HG03342 (cell line): ENCODE measurements at regions not wholly inside any gene's neighbourhood (a gene's known extent, or its start where the extent isn't known, plus 50 kb on each side); places are given as distances from the start of the nearest gene placed in this dataset.

Experiments used
- ATAC-seq: cut with Tn5 transposase; IDR thresholded peaks from one replicate; pipeline ENCODE4 v1.9.1; 2021; ENCODE audit warnings: mild to moderate bottlenecking, moderate library complexity; ENCODE audit not compliant: unreplicated experiment

DNA sequence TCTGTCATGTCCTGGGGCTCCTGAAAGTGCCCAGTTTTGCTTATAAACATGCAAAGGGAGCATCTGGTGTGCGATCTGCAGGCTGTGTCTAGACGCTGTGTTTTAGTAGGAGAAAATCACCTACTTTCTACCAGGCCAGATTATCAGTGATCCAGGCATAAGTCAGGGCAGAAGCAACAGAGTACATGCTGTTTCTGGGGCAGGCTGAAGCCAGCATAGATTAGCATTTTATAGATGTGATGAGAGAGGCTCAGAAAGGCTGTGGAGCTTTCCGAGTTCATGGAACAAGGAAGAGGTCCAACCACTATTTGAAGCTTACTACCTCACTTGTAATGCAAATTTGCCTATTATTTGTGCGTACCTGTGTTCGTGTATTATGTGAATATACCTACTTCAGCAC lies 1208.4 kb upstream of the TENM4 start:
- ATAC-seq: no peak

DNA sequence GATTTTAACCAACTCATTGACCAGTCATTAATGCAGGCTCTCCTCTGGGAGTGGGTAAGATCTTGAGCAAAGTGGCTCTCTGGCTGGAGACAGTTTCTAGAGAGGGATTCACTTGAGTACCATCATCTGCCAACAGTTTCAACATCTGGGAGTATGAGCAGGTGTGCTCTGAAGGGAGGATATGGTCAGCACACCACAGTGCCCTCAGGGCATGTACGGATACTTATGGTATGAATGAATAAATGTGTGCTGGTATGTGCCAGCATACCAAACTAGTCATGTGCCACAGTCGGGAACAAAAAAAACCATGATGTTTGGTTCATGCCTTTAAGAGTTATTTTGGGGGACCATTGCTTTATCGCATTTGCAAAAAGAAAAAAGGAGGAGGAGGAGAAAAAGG lies 1197.5 kb upstream of the TENM4 start:
- no peak for ATAC-seq

DNA sequence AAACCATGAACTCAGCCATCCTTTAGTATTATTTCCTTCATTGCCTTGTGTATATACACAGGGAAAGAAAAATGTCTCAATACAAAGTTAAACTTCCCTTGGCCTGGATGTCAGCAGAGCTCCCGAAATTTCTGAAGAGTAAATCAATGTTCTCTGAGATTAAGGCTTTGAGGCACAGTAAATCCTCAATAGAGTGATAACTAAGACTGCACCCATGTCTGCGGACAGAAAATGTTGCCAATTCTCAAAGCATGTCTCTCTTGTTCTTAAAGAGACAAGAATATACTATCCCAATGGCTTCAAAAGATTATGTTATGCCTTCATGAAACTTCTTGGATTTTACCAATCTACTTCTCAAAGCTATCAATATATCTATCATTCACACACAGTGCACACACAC lies 1196.7 kb upstream of the TENM4 start:
- ATAC-seq: no peak

DNA sequence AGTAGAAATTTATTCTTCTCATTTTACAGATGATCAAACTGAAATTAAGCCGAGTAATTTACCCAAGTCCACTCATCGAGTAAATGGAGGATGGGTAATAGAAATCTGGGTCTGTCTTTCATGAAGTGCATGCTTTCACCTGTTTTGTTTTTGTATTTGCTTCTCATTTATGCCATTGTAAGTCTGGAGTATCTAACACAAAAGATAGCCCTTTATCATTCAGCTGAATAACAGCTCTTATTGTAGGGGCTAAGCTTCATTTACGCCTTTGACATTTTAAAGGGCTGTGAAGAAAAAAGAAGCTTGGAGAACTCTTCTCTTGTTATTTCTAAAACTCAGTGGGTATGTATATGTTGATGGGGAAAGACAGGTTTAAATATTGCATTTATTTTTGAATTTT lies 1196.2 kb upstream of the TENM4 start:
- ATAC-seq: no peak

DNA sequence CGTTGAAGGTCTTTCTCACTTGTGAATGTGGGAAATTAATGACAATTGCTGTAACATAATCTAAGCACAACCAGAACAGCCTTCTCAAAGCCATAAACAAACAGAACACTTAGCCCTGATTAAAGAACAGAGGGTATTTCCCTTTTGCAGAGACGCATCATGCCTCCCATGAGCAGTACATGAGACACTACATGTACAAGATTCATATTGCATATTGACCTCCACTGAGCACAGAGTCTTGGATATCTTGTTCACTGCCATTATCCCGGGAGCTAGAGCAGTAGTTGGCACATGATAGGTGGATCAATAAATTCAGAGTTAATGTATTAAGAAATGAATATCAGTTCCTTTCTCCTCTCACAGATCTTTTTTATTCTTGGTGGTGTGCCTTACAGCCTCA lies 1194.3 kb upstream of the TENM4 start:
- ATAC-seq: no peak

DNA sequence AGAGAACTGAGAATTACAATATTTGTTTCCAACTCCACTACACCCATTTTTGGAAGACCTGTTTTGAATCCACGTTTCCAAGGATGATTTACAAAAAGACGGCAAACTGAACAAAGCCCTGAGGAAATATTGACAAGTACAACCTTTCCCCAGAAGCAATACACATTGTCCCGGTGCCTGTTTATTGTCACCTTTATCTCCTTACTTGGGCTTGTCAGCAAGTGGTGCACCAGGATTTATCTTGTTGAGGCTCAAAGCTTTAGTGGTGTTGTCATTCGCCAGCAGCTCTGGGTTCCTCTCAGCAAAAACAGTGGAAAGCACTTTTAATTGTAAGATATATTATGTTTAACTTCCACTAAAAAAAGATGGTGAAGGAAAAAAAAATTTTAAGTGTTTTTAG lies 1191.9 kb upstream of the TENM4 start:
- no peak for ATAC-seq

DNA sequence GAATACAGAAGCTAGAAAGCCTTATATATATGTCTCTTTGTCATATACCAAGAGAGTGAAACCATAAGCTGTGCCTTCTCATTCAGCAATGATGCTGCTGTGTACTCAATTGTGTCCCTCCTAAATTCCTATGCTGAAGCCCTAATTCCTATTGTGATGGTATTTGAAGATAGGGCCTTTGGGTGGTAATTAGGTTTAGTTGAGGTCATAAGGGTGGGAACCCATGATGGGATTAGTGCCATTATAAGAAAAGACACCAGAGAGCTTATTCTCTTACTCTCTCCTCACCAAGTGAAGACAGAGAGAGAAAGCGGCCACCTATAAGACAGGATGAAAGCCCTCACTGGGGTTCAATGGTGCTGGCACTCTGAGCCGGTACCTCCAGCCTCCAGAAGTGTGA lies 1191.3 kb upstream of the TENM4 start:
- no peak for ATAC-seq

DNA sequence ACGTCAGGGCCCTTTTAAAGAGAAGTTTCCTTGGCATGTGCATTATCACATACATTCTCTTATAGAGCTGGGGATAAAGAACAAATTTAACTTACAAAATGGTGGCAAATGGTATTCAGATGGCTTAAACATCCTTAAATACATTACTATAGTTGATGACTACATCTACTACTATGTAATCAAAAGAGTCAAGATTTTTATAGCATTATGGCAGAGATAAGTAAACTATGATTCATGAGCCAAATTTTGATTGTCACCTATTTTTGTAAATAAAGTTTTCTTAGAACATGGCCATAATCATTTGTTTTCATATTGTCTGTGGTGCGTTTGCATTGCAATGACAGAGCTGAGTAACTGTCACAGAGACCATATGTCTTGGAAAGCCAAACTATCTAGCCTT lies 1188.6 kb upstream of the TENM4 start:
- ATAC-seq: no peak

DNA sequence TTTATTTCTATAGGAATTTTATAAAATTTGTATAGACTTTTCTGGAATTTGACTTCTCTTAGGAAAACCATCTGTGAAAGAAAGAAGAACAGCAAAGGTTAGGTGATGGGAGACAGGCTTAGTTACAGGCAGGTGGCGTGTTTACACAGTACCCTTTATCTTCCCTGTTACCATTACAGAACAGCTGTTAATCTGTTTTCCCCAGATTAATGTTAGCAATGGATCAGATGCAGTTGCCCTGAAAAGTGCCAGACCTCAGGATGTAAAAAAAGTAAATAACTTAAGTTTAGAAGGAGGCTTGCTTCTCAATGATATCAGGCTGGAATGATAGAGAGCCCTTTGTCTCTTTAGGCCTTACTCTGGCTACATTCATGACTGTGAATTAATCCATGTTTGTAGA lies 1186.5 kb upstream of the TENM4 start:
- ATAC-seq: no peak

DNA sequence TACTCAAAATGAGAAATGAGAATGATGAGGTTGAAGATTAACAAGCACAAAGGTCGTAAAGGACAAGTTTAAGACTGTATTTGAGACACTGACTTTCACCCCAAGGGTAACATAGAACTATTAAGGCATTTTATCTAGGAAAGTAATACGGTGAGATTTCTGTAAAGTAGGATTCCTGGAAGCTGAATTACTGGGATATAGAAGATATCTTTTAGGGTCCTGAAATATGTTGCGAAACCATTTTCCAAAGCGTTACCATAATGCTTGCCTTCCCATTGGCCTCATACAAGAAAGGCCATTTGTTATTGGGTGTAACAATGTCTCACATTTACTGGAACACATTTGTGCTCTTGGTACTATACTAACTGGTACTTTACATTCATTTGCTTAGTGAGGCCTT lies 1185.9 kb upstream of the TENM4 start:
- ATAC-seq: no peak

DNA sequence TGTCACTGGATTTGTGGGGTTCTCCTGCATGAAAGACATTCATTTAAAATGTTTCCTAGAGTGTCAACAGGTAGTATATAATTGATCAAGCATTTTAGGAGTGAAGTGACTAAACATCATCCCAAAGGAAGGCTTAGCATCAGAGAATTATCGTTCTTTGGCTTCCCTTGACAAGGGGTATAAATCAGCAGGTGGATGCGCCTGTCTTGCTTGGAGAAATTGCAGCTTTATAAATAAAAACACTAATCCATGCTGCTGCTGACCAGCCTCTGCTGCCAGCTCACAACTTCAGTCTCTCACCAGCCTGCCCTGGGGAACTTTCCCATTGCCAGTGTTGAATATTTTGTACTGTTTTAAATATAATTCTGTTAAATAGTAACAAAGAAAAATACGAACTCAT lies 1184.7 kb upstream of the TENM4 start:
- no peak for ATAC-seq

DNA sequence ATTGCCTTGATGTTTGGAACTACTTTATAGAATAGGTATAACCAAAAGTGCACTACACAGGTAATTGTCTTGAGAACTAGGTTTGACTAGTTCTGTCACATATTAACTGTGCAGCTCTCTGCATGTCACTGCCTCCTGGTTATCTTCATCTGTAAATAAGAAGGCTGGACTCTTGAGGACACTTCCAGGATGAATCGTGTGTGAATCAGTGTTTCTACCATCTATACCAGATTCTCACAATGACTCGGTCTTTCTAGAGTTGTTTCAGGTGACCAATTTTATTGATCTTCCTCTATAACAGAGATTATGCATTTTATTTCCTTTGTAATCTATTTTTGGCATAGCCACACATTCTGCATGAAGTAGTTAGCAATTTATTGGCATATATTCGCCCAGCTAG lies 1181.0 kb upstream of the TENM4 start:
- no peak for ATAC-seq

DNA sequence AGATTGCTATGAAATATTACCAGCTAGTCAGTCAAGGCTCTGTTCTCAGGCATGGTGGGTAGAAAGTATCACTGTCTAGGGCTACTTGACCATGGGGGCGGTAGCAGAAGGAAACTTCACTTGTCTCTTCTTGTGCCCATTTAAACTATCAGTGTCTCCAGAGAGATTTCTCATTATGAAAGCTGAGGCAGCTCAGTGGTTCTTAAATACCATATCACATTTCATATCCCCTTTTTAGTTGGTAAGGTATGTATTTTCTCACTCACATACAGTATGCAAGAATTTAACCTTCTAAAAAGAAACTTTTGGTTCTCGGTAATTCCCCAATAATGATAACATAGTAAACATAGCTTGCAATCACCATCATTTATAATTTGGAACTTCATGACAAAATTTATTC lies 1180.0 kb upstream of the TENM4 start:
- ATAC-seq: no peak

DNA sequence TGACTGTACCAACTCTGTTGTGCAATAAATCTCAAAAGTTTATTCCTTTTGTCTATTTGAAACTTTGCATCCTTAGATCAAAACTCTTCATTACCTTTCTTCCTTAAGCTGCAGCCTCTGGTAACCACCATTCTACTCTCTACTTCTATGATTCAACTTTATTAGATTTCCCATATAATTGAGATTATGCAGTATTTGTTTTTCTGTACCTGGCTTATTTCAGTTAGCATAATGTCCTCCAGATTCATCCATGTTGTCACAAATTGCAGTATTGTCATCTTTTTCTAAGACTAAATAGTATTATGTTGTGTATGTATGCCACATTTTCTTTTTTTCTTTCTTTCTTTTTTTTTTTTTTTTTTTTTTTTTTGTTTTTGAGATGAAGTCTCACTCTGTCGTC lies 1176.3 kb upstream of the TENM4 start:
- ATAC-seq: no peak

DNA sequence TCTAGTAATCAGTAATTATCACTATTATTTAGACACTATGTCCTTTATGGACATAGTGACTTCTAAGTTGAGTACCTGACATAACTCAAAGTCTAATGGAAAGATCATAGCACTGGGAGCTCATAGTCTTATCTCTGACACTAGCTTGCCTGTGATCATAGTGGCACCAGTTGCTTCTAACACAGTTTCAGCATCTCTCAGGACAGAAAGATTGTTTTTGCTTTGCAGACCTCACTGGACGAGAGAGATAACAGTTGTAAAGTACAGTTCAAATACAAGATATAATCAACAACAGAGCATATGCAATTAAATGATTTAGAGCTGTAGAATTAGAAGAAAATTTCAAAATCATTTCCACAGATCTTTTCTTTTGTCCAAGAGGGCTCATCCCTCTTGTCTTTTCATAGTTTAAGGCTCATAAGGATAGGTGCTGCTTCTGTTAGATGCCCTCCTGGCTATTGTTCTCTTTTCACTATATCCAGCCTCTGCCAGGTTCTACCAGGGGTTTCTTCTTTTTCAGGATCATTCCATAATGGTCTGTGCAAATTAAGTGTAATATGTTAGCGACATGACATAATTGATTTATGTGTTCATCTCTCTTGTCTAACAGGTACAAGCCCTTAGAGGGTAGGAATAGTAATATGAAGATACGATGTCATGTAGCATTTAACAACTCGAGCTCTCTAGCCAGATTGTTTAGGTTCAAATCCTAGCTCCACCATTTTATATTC lies 1175.4 kb upstream of the TENM4 start:
- ATAC-seq: no peak

DNA sequence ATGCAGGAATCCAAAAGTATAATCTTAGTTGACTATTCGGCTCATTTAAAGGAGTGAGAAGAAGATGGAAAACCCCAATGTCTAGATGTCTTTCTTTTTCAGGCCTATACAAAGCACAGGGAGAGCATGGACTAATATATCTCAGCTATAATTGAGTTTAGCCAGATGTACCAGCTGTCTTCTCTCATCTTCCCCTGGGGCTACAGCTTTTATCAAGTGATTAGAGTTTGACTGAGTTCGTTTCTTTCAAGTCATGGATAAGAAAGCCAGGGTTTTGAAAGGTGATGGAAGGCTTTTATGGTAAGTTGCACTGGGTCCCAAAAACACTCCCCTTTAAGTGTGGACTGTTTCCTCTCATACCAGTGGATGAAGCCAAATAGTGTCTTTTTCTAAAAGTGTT lies 1172.8 kb upstream of the TENM4 start:
- no peak for ATAC-seq

DNA sequence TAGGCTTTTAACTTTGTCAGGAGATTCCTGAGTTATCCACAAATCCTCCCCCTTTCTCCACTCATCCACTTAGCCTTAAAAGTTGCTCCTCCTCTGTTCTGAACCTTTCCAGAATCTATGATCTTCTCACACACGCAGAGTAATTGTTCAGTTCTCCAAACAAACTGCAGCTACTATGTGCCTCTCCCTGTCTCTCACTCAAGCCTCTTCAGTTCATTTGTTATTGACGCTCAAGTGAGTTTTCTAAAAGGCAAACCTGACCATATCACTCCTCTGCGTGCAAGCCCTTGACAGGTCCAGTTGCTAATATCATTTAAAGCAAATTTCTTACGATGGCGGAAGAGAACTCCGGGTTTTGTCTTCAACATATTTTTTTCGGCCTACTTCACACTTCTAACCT lies 1169.7 kb upstream of the TENM4 start:
- ATAC-seq: no peak

DNA sequence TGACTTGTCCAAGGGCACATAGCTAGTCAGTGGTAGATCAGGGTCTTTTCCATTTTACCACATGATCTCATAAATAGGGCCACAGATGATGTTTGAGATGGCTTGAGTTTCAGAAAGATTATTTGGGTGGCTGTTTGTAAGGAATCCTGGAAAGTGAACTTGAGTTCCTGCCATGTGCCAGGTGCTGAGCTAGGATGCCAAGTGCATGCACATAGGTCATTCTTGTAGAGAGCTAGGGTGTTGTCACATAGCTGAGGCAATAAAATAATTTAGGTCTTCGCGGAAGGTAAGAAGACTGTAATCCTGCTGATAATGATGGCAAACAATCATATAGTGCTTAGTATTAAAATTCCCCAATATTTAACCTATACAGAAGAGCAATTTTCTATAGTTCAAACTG lies 1162.6 kb upstream of the TENM4 start:
- ATAC-seq: no peak

DNA sequence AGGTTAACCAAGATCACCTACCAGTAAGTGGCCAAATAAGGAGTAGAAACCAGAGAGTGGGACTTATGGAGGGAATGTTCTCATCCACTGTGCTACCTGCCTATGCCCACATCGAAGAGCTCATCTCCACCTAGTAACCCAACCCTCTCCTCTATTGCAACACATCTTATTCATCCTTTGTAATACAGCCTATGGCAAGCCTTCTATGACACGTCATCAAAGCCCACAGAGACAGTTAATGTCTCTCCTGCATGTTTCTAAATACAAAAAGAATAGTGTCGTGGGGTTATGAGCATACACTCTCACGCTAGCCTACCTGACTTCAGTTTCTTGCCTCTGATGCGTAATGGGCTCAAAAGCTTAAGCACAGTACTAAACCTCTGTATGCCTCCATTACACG lies 1158.1 kb upstream of the TENM4 start:
- ATAC-seq: no peak

DNA sequence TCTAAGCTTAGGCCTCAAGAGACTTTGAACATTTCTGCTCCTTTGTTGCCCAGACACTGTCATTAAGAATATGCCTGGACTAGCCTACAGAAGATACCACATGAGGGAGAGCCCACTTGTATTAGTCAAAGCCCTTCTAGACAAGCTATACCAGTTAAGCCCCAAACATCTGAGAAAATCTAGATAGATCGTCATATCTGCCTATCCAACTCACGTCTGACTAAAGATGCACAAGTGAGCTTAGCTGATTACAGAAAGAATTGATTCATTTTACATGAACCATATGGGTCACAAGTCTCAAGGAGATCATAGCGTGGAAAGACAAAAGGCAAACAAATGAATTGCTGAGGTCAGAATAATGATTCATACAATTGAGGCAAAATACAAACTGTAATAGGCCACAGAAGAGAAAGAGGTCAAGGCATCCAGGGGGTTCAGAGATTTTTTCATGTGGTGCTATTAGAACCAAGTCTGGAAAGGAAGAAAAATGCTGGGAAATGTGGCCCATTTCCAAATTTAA lies 1155.5 kb upstream of the TENM4 start:
- ATAC-seq: no peak

DNA sequence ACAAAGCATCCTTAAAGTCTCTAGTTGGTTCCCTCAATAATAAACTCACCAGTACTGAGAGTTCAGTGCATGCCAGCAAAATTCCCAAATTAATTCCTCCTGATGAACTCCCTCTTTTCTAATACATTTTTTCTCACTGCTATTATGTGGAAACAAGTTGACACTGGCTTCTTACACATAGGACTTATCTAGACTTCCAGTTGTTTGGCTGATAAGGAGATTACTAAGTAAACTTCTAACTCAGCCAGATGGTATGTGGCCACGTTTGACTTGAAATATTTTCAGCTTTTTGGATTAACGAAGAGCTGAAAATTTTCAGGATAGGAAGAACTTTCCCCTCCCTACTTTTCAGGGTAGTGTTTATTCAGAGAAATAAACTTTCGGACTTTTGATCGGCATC lies 1154.2 kb upstream of the TENM4 start:
- no peak for ATAC-seq

DNA sequence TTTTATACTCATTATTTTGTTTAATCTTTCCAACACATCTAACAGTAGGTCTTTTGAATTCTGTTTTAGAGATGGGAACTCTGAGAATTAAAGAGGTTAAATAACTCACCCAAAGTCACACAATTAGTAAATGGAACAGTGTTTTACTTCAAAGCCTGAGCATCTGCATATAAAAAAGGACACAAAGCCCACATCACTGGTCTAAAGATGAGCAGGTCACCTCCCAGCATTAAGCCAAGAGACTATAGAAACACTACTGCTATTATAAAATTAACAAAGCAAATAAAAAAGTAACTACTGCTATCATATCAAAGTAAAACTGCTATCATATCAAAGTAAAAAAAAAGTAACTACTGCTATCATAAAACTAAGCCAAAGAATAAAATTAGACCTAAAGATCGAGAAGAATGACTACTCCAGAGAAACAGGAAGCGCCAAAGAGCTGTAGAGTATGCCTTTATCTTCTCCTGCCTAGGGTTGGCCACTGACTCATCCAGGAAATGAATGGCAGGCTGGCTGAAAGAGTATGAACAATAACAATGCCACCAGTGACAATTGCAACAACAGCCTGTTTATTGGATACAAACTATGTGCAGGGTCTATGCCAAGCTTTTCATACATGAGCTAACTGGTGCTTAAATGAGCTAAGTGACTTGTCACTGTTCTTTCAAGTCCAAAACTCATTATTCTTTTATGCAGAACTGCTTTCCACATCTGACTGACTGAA lies 1153.0 kb upstream of the TENM4 start:
- ATAC-seq: no peak

DNA sequence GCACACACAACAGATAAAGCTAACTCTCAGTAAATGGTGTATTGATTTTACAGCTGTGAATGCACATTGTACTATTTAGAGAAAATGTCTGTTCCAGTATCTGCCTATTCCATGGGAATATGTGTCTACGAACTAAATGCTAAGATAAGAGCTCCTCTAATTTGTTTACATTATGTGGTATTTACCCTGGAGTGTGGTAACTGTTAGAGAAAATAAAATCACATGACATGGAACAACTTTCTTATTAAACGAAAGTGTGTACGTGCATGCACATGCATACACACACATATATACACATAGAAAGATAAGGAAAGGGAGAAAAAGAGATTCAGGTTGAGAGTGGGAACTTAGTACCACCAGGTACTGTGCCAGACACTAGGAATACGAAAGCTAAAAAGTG lies 1151.7 kb upstream of the TENM4 start:
- no peak for ATAC-seq
